SH-SY5Y (cell line): ENCODE measurements at regions not wholly inside any gene's neighbourhood (a gene's known extent, or its start where the extent isn't known, plus 50 kb on each side); places are given as distances from the start of the nearest gene placed in this dataset.

ENCODE experiments used
- GATA2 ChIP-seq: IDR thresholded peaks from 2 replicates; pipeline ENCODE4 v1.6.1; 2011; ENCODE audit warnings: mild to moderate bottlenecking, low read depth, low read length
- GATA3 ChIP-seq: IDR thresholded peaks from 2 replicates; pipeline ENCODE4 v1.6.1; 2011; ENCODE audit warnings: low read depth, mild to moderate bottlenecking, low read length, moderate library complexity

DNA sequence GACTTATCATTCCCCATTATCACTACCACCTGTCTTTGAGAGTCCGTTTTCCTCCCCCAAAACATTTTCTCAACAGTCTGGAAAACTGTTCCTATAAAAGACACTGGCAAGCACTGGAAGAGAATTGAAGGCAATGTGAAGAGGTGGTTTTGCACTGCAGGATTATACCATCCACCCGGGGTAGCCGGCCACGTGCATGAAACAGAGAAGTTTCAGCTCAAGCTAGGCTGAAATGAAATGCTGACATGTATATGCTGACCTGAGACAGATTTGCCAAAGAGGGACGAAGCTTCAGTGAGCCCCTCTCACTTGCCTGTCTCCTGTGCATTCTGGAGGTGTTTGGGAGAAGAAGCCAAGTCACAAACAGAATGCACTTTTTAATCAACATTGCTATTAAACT lies 567.0 kb downstream of the EBF1 start:
- no peak for TF ChIP-seq GATA3
- TF ChIP-seq GATA2 = no peak
